NCI-H2227 (cell line): ENCODE measurements at regions not wholly inside any gene's neighbourhood (a gene's known extent, or its start where the extent isn't known, plus 50 kb on each side); places are given as distances from the start of the nearest gene placed in this dataset.

ENCODE experiments used
- DNase-seq: peaks from one replicate; lab custom pipeline; 2025; ENCODE audit not compliant: unreplicated experiment; lab: John Stamatoyannopoulos, UW

DNA sequence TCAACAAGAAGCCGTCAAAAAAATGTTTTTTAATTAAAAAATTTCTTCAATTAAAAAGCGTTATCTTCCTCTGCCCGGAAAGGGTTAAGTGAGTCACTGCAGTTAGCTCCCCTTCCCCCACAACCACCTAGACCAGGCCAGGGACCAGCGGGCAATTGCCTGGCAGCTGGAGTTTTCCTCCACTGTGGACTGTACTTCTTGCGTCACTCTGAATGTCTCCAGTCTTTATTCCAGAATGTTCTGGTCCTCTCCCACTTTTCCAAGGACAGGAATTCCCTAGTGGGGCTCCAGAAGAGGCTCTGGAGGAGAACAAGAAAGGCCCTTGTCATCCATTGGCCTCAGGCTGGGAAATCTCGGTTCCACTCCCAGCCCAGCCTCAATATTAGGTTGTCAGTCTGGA, 114.0 kb downstream of the C9orf50 start:
- DNase-seq, result peak; percentile 13

DNA sequence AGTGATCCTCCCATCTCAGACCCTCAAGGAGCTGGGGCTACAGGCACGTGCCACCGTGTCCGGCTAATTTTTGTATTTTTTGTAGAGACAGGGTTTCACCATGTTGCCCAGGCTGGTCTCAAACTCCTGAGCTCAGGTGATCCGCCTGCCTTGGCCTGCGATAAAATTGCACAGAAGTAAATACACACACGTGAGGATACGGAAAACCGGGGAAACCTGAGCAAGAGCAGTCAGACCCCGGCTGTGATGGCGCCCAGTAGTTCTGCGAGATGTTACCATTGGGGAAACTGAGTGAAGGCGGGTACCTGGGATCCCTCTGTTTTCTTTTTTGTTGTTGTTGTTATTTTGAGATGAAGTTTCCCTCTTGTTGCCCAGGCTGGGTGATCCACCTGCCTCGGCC, 114.9 kb downstream of the C9orf50 start:
- DNase-seq, result no peak

DNA sequence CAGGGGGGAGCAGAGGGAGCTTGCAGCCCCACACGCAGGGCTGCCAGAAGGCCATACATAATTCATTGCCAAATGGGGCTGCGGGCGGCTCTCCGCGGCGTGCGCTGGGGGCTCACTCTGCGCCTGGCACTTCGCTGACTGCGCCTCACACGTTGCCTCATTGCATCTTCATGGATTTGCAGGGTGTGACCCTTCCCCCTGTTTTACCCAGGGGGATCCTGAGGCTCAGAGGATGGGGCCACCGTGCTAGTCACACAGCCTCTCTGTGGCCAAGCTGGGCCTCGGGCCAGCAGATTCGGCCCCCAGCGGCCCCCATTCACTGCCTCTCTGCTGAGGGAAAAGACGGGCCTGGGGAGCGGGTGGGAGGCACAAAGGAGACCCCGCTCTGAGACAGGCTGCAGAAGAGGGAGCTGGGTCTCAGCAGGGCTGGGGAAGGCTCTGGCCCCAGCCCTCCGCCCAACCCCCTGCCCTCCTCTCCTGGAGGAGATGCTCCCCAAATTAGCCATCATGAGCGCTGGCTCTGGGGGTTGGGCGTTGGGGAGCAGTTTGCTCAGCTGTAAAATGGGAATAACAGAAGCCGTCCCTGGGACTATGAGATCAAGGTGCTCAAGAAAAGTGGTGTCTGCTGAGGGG, 115.5 kb downstream of the C9orf50 start:
- DNase-seq, result no peak

DNA sequence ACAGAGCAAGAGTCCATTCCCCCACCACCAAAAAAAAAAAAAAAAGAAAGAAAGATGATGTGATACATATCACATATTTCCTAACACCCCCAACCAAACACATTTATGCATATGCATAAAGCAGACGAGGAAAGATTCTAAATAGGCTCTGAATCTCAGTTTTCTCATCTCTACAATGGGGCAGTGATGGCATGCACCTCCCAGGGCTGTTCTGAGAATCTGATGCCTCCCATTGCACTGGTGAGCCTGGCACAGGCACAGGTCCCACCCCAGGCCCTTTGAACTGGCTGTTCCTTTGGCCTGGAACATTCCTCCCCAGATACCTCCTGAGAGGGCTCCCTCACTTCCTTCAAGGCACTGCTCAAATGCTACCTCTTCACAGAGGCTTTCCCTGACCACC, 116.5 kb downstream of the C9orf50 start:
- no peak for DNase-seq

DNA sequence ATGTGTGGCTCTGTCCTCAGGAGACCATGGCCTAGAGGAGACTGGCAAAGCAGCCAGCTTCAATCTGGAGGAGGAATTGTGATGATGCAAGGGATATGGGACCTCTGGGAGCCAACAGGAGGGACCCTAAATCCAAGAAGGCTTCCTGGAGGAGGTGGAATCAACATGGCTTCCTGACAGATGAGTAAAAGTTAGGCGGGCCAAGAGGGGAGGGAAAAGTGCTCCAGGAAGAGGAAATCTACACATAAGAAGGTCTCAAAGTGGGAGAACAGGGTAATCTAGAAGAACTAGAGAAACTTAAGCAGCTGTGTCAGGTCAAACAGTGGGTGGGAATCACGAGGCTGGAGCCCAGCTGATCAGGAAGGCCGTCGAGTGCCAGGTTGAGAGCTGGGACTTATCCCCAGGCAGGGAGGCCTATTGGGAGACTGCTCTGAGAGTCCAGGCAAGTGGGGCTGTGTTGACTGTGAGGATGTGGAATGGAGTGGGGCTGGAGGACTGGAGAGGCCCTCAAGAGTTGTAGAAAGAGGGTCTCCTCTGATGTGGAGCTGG, 119.1 kb downstream of the C9orf50 start:
- DNase-seq, result no peak

DNA sequence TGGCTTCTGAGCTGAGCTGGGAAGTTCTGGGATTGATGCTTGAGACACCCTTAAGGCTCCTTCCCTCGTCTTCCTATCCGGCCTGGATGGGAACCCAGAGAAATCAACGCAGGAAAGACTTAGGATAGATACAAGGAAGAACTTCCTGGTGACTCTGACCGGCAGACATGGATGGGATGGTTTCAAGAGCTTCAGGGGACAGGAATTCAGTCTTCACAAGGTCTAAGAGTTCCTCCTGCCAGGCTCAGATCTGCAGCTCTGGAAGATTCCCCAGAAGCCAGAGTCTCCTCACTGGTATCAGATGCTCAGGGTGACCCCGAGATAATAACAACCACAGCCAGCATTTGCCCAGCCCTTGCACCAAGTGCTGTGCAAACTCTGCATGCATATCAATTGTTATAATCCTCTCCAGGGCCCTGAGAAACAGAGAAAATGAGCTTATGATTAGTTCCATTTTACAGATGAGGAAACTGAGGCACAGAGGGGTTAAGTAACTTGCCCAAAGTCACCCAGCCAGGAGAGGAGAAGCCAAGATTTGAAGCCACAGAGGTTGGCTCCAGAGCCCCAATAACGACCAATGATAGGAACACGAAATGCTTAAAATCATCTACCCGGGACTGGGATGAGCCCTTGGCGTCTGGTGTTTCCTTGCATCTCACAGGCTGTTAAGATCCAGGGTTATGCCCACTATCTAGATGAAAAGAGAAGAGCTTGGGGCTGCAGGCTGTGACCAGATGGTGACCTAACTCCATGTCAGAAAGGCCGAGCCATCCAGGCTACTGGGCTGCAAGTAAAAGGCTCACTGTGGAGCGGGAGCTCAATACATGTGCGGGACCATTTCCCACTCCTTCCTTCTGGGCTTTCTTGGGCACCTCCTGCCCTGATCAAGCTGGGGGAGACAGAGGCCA, 119.8 kb downstream of the C9orf50 start:
- DNase-seq, result no peak

DNA sequence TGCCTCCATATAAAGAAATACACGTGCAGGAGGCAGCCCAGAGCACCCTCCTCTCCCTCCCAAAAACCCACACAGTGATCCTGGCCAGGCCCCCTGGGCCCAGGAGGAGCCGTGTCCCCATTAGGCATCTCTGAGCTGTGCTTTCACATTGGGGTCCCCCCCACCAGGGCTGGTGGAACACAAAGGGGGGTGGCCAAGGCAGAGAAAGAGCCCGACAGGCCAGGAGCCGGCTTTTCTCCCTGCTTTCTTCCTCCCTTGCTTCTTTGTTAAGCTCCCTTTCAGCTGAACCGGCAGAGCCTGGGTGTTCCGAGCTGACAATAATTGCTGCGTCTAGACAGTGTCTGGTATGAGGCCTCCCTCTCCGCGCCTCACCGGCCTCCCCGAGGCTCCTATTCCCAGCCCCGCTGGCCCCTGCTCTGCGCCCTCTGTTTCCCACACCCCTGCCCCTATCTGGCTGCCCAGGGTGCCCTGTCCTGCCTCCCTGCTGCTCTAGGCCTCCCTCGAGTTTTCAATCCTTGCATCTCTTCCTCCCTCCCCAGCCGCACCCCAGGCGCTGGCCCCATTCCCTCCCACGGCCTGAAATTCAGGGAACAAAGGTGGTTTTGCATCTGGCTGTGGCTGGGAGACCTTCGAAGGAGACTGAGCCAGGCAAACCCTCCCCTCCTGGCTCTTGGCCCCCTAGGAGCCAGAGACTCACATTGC, 120.6 kb downstream of the C9orf50 start:
- DNase-seq, result peak; percentile 49

DNA sequence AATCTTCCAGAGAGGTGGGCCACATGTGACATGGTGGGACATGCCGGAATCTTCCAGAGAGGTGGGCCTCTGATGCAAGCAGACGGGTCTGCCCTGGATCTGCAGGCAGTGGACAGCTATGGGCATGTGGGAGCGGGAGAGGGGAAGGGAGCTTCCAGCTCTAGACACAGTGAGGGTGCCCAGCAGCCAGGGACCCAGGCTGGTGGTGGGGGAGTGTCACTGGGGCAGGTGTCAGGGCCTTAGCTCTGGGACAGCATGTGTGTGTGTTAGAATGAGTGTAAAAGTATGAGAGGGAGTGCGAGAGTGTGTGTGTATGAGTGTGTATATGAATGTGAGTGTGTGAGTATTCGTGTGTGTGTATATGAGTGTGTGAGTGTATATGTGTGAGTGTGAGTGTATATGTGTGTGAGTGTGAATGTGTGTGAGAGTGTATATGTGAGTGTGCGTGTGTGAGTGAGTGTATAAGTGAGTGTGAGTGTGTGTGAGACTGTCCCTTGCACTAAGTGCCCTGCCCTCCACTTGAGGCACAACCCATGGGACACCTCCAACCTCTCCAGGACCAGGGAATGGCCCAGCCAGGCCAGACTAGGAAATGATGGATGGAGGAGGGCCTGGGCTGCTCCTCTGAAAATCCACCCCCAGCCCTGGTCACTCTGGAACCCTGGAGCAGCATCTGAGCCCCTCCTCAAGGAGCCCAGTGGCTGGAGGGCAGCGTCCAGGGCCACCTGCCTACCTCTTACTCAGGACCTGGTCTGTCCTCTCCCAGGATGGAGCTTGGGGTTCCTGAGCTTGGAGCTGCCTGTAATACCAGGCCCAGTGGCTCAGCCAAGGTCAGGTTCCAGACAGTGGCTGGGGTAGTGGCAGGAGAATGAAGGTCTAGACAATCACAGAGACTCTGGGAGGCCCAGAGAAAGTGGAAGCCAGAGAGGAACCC, 122.2 kb downstream of the C9orf50 start:
- DNase-seq, result no peak

DNA sequence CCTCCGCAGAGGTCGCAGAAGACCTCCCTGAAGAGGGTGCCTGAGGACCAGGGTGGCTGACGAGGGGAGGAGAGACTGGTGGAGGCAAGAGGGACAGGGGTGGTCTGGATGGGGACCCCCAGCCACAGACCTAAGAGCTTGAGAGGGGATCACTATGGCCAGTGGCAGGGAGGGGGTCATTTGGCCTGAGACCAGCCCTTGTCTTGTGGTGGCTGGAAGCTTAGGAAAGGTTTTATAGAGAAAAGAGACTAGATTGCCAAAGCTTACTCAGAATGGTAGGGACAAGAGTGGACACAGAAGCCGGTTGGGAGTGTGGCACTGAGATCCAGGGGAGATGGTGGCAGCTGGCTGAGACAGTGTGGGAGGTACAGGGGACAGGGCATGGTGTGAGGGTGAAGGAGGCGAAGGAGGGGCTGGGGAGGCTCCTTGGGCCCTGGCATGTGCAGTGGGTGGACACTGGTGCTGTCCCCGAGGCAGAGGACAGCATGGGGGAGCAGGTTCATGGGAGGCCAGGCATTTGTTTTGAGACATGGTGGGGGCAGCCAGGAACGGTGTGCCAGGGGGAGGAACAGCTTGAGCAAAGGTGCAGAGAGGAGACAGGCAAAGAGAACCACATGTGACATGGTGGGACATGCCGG, 123.0 kb downstream of the C9orf50 start:
- DNase-seq, result no peak

DNA sequence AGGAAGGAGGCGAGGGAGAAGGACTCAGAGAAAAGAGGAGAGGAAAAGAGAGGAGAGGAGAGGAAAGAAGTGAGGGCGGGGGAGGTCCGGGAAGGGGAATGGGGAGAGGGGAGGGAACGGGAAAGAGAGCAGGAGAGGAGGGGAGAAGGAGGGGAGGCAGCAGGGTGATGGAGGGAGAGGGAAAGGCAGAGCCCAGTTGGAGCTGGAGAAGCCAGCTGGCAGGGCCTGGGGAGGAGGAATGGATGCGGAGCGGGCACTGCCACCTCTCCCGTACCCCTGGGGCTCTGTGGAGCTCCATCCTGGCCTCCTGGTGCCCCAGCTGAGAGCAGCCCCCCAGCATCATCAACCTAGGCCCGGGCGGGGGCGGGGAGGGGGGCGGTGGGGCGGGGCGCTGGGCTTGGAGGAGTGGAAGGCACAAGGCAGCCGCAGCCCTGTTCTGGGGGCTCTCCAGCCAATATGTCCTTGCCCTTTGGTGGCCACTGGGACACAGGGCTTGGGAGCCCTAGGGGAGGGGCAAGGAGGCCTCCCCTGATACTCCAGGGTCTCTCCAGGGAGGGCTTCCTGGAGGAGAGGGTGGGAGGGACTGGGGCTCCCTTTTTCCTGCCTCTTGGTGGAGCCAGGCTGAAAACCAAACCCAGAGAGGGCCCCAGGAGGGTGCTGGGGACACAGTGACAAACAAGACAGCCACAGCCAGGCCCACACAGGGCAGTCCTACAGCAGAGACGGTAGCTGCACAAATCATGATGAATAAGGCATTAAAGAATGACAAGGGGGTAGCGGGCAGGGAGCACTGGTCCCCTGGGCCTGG, 123.7 kb downstream of the C9orf50 start:
- no peak for DNase-seq

DNA sequence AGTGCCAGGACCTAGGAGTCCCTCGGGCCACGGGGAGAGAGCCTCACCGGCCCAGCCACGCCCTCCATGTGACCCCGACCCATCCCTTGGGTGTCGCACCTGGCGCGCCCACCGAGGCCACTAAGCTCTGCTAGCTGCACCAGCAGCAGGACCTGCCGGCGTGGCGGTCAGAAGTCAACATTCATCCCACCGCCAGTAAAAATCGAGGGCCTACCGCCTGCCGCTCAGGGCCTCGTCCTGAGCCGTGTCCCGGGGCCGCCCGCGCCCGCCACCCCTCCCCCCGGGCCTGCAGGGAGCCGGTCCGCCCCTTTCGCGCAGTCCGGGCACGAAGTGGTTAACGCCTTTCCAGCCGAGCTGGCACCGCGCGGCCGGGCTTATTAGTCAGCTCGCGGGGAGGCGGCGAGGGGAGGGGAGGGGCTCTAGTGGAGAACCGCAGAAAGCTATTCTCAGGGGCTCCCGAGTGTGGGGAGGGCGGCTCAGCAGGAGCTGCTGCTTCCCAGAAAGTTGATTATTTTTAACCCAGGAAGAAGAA, 124.4 kb downstream of the C9orf50 start:
- DNase-seq, result peak; percentile 93

DNA sequence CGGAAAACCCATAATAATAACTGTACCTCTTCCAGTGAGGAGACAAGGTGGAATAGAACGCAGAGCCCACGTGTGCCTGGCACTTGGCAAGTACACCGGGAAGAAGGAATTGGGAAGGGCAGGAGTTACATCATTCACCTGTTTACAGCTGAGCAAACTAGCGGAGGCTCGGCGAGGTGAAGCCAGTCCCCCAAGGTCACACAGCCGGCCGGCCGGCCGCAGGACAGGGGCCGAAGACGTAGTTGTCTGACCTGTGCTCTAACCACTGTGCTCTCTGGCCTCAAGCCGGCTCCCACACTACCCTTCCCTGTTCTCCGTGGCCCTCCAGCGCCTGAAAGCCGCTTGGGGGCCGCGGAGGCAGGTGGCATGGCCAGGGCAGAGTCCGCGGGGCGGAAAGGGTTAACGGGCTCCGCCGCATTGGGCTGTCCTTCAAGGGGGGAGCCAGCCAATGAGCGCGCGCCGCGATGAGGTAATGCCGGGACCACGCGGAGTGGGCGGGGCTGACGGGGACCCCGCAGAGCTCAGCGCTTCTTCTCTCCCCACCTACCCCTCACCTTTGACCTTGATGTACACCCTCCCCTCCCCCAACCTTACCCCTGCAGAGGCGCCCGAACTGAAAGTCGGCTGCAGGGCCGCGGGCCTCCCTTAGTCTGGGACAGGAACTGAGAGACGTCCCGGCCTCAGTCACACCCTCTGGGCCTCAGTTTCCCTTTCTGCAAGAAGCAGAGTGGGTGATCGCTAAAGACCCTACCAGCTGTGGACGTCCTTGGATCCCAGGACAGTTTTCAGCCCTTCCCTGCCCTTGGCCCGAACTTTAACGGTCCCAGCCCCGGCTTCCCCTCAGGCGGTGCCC, 125.1 kb downstream of the C9orf50 start:
- DNase-seq, result peak; percentile 91

DNA sequence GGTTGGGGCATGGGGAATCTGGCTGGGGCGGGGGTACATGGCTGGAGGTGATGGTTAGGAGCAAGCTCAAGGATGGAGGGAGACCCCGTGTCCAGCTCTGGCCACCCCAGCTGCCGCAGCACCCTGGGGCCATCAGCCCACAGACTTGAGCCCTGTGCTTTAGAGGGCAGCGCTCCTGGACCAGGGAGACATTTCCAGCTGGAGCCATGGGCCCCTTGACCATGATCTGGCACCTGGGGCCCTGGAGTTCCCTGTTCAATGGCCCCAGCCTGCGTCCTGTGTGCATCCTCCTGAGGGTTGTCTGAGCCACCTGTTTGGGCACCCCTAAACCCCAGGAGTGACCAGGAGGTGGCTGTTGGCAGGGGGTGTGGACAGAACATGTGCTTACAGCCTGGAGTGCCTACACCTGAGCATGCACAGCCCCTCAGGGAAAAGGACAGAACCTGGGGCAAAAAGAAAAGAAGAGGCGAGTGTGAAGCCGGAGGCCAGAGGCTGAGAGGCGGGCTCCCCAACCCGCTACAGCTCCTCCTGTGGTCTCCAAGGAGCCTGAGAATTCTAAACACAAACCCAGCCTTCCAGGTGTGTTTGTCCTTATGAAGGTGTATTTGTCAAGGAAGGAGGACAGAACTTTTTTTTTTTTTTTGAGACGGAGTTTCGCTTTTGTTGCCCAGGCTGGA, 126.7 kb downstream of the C9orf50 start:
- no peak for DNase-seq

DNA sequence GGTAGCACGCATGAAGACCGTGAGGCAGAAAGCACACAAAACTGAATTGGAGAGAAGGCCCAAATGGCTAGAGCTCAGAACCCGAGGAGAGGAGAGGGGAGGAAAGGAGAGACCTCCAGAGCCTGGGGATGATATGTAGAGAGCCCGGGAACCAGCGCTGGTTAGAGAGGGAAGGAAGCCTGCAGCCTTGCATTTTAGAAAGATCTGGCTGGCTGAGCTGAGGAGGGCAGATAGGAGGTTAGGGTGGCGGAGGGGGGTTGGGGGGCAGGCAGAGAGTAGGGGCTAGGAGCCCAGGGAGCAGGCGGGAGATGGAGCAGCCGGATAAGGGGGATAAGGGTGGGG, 127.2 kb downstream of the C9orf50 start:
- DNase-seq, result no peak

DNA sequence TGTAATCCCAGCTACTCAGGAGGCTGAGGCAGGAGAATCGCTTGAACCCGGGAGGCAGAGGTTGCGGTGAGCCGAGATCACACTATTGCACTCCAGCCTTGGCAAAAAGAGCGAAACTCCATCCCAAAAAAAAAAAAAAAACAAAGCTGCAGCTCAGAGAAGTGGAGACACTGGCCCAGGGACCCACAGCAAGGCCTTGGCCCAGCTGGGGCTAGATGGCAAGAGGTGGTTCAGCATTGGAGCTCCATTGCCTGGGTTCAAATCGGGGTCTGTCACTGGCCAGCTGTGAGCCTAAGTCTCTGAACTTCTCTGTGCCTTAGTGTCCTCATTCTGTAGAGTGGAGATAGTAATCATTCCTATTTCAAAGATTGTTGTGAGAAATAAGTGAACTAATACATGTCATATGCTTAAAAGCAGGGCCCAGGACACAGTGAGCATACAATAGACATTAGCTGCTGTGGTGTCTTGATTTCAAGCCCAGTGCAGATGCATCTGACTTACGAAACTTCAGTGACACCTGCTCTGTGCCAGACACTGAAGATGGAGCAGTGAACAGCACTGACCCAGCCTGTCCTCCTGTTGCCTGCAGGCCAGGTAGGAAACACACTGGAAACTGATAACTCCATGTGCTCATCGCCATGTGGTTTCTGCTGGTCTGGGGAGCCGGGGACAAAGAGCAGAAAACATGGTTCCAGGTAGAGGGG, 127.7 kb downstream of the C9orf50 start:
- DNase-seq, result no peak

DNA sequence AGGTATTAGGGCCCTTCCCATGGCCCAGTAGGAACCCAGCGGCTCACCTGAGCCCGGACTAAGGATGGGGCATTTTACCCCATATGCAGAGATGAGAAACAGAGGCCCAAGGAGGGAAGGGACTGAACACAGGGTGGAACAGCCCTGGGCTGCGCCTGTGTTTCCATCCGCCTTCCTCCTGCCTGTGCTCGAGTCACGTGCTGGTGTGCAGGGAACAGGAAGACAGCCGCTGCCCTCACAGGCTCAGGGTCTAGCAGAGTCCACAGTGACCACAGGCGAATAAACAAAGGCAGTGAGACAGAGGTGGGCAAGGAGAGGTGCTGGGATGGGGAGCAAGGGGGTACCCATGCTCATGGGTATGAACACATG, 129.4 kb downstream of the C9orf50 start:
- DNase-seq, result no peak
